ENCODE measurements at regions not wholly inside any gene's neighbourhood (a gene's known extent, or its start where the extent isn't known, plus 50 kb on each side); places are given as distances from the start of the nearest gene placed in this dataset.
"Not testable (repeated sequence)": the region's sequence is repeated elsewhere in the genome, so short reads cannot be mapped to it uniquely, and the experiment has no call there.

- Histone ChIP-seq H3K36me3 (ENCODE audit: control insufficient read depth in 2 of 3, insufficient read depth in 3 of 3, low read length in 3 of 3) (no peaks in the 10 kb centered on the region), H3K4me1 (ENCODE audit: control insufficient read depth in 2 of 2, insufficient read depth in 2 of 2, low read length in 2 of 2) (no peaks in the 10 kb centered on the region), H3K4me3 (ENCODE audit: low read length) (no peak overlapping the region), H3K27ac (ENCODE audit: low read depth, low read length) (no peak overlapping the region), H3K9me3 (ENCODE audit: control insufficient read depth in 2 of 3, low read length in 3 of 3) (no peaks in the 10 kb centered on the region), H3K27me3 (ENCODE audit: control insufficient read depth in 2 of 2, insufficient read depth in 2 of 2, low read length in 2 of 2) (no peaks in the 10 kb centered on the region)
- no peaks in the 10 kb centered on the region for H3K36me3 Mint-ChIP-seq
- peaks cover 2 to 74% (median 44%) of the 10 kb centered on the region in 5 donors for H3K27me3 Mint-ChIP-seq
- CTCF ChIA-PET: interaction anchor here (0.7 to 1.2 kb wide), 2 partner anchors 8 to 168 kb away, joined by 3 to 5 read pairs; no protein-coding TSS in a partner anchor
- POLR2A ChIA-PET: no interaction called here
- H3K27ac Mint-ChIP-seq: no peak overlapping the region
- peaks cover 0 to 4% (median 0%) of the 10 kb centered on the region in 11 donors for H3K9me3 Mint-ChIP-seq
- ATAC-seq (no peak), DNase-seq (no peak)
- H3K4me3 Mint-ChIP-seq: no peak overlapping the region
- intact Hi-C loops (cut with micrococcal nuclease): no loop called here
- H3K4me1 Mint-ChIP-seq: no peaks in the 10 kb centered on the region
Observed at GRCh38 chr5:5881294-5881693, 458.8 kb downstream of the ICE1 start.

- H3K27ac ChIP-seq (ENCODE audit: low read depth, low read length): no peak overlapping the region
- no peaks in the 10 kb centered on the region for H3K4me1 Mint-ChIP-seq
- no peaks in the 10 kb centered on the region for H3K4me1 ChIP-seq (ENCODE audit: control insufficient read depth in 2 of 2, insufficient read depth in 2 of 2, low read length in 2 of 2)
- H3K27me3 Mint-ChIP-seq: peaks cover 2 to 77% (median 46%) of the 10 kb centered on the region in 5 donors
- no peak overlapping the region for H3K4me3 ChIP-seq (ENCODE audit: low read length)
- no peak overlapping the region for H3K4me3 Mint-ChIP-seq
- DNase-seq (no peak), ATAC-seq (no peak)
- no peaks in the 10 kb centered on the region for H3K36me3 Mint-ChIP-seq
- H3K27ac Mint-ChIP-seq: no peak overlapping the region
- ChIA-PET POLR2A (no interaction called here), CTCF (interaction anchor here (1.2 kb wide), 1 partner anchor 9 kb away, joined by 5 read pairs; no protein-coding TSS in a partner anchor)
- peaks cover 0 to 4% (median 0%) of the 10 kb centered on the region in 11 donors for H3K9me3 Mint-ChIP-seq
- H3K27me3 ChIP-seq (ENCODE audit: control insufficient read depth in 2 of 2, insufficient read depth in 2 of 2, low read length in 2 of 2): no peaks in the 10 kb centered on the region
- intact Hi-C loops (cut with micrococcal nuclease): no loop called here
- H3K9me3 ChIP-seq (ENCODE audit: control insufficient read depth in 2 of 3, low read length in 3 of 3): no peaks in the 10 kb centered on the region
- no peaks in the 10 kb centered on the region for H3K36me3 ChIP-seq (ENCODE audit: control insufficient read depth in 2 of 3, insufficient read depth in 3 of 3, low read length in 3 of 3)
Observed at GRCh38 chr5:5880077-5880763, 457.7 kb downstream of the ICE1 start.

- Histone ChIP-seq H3K9me3 (ENCODE audit: control insufficient read depth in 2 of 3, low read length in 3 of 3) (no peaks in the 10 kb centered on the region), H3K27ac (ENCODE audit: low read depth, low read length) (no peak overlapping the region), H3K36me3 (ENCODE audit: control insufficient read depth in 2 of 3, insufficient read depth in 3 of 3, low read length in 3 of 3) (no peaks in the 10 kb centered on the region), H3K27me3 (ENCODE audit: control insufficient read depth in 2 of 2, insufficient read depth in 2 of 2, low read length in 2 of 2) (no peaks in the 10 kb centered on the region), H3K4me1 (ENCODE audit: control insufficient read depth in 2 of 2, insufficient read depth in 2 of 2, low read length in 2 of 2) (no peaks in the 10 kb centered on the region), H3K4me3 (ENCODE audit: low read length) (no peak overlapping the region)
- H3K4me1 Mint-ChIP-seq: no peaks in the 10 kb centered on the region
- H3K9me3 Mint-ChIP-seq: peaks cover 0 to 6% (median 0%) of the 10 kb centered on the region in 11 donors
- H3K27ac Mint-ChIP-seq: no peak overlapping the region
- DNase-seq: no peak
- peaks cover 0 to 11% (median 3%) of the 10 kb centered on the region in 5 donors for H3K27me3 Mint-ChIP-seq
- ATAC-seq: no peak
- H3K4me3 Mint-ChIP-seq: no peak overlapping the region
- intact Hi-C loops (cut with micrococcal nuclease): no loop called here
- H3K36me3 Mint-ChIP-seq: peaks cover 0 to 5% (median 0%) of the 10 kb centered on the region in 5 donors
- POLR2A ChIA-PET: no interaction called here
- CTCF ChIA-PET: no interaction called here
Observed at GRCh38 chr5:5857396-5857795, 434.9 kb downstream of the ICE1 start.

GRCh38 chr5:5854087-5854486 lies 431.6 kb downstream of the ICE1 start:
- intact Hi-C loops (cut with micrococcal nuclease): no loop called here
- H3K27me3 Mint-ChIP-seq: peaks cover 0 to 30% (median 12%) of the 10 kb centered on the region in 5 donors
- Histone ChIP-seq H3K27ac (ENCODE audit: low read depth, low read length) (no peak overlapping the region), H3K9me3 (ENCODE audit: control insufficient read depth in 2 of 3, low read length in 3 of 3) (no peaks in the 10 kb centered on the region), H3K36me3 (ENCODE audit: control insufficient read depth in 2 of 3, insufficient read depth in 3 of 3, low read length in 3 of 3) (no peaks in the 10 kb centered on the region), H3K4me1 (ENCODE audit: control insufficient read depth in 2 of 2, insufficient read depth in 2 of 2, low read length in 2 of 2) (no peaks in the 10 kb centered on the region), H3K27me3 (ENCODE audit: control insufficient read depth in 2 of 2, insufficient read depth in 2 of 2, low read length in 2 of 2) (no peaks in the 10 kb centered on the region), H3K4me3 (ENCODE audit: low read length) (no peak overlapping the region)
- peaks cover 0 to 3% (median 0%) of the 10 kb centered on the region in 5 donors for H3K36me3 Mint-ChIP-seq
- H3K9me3 Mint-ChIP-seq: peaks cover 0 to 6% (median 0%) of the 10 kb centered on the region in 11 donors
- H3K27ac Mint-ChIP-seq: no peak overlapping the region
- ChIA-PET POLR2A (no interaction called here), CTCF (no interaction called here)
- DNase-seq (no peak), ATAC-seq (no peak)
- no peaks in the 10 kb centered on the region for H3K4me1 Mint-ChIP-seq
- no peak overlapping the region for H3K4me3 Mint-ChIP-seq

- Histone ChIP-seq H3K27me3 (ENCODE audit: control insufficient read depth in 2 of 2, insufficient read depth in 2 of 2, low read length in 2 of 2) (no peaks in the 10 kb centered on the region), H3K4me1 (ENCODE audit: control insufficient read depth in 2 of 2, insufficient read depth in 2 of 2, low read length in 2 of 2) (no peaks in the 10 kb centered on the region), H3K27ac (ENCODE audit: low read depth, low read length) (no peak overlapping the region), H3K4me3 (ENCODE audit: low read length) (no peak overlapping the region), H3K36me3 (ENCODE audit: control insufficient read depth in 2 of 3, insufficient read depth in 3 of 3, low read length in 3 of 3) (no peaks in the 10 kb centered on the region), H3K9me3 (ENCODE audit: control insufficient read depth in 2 of 3, low read length in 3 of 3) (no peaks in the 10 kb centered on the region)
- POLR2A ChIA-PET: no interaction called here
- peaks cover 0 to 3% (median 0%) of the 10 kb centered on the region in 11 donors for H3K9me3 Mint-ChIP-seq
- no peaks in the 10 kb centered on the region for H3K4me1 Mint-ChIP-seq
- DNase-seq: no peak
- peaks cover 0 to 16% (median 0%) of the 10 kb centered on the region in 5 donors for H3K27me3 Mint-ChIP-seq
- ATAC-seq: no peak
- no peaks in the 10 kb centered on the region for H3K36me3 Mint-ChIP-seq
- intact Hi-C loops (cut with micrococcal nuclease): no loop called here
- no peak overlapping the region for H3K27ac Mint-ChIP-seq
- CTCF ChIA-PET: no interaction called here
- H3K4me3 Mint-ChIP-seq: no peak overlapping the region
Observed at GRCh38 chr5:5838493-5838892, 416.0 kb downstream of the ICE1 start.

GRCh38 chr5:5831622-5832021 lies 409.1 kb downstream of the ICE1 start:
- H3K27ac ChIP-seq (ENCODE audit: low read depth, low read length); CTCF ChIA-PET; POLR2A ChIA-PET; DNase-seq; H3K9me3 Mint-ChIP-seq; H3K9me3 ChIP-seq (ENCODE audit: control insufficient read depth in 2 of 3, low read length in 3 of 3); H3K4me1 ChIP-seq (ENCODE audit: control insufficient read depth in 2 of 2, insufficient read depth in 2 of 2, low read length in 2 of 2); ATAC-seq; H3K27ac Mint-ChIP-seq; H3K36me3 Mint-ChIP-seq; intact Hi-C loops (cut with micrococcal nuclease); H3K4me3 ChIP-seq (ENCODE audit: low read length); H3K36me3 ChIP-seq (ENCODE audit: control insufficient read depth in 2 of 3, insufficient read depth in 3 of 3, low read length in 3 of 3); H3K4me1 Mint-ChIP-seq; H3K27me3 ChIP-seq (ENCODE audit: control insufficient read depth in 2 of 2, insufficient read depth in 2 of 2, low read length in 2 of 2); H3K4me3 Mint-ChIP-seq: not testable (repeated sequence)
- H3K27me3 Mint-ChIP-seq: peaks cover 5 to 27% (median 11%) of the 10 kb centered on the region in 5 donors

GRCh38 chr5:5828619-5829018 lies 406.1 kb downstream of the ICE1 start:
- H3K9me3 Mint-ChIP-seq: peaks cover 0 to 3% (median 0%) of the 10 kb centered on the region in 11 donors
- no peaks in the 10 kb centered on the region for H3K9me3 ChIP-seq (ENCODE audit: control insufficient read depth in 2 of 3, low read length in 3 of 3)
- H3K27me3 Mint-ChIP-seq: peaks cover 5 to 27% (median 16%) of the 10 kb centered on the region in 5 donors
- H3K27me3 ChIP-seq (ENCODE audit: control insufficient read depth in 2 of 2, insufficient read depth in 2 of 2, low read length in 2 of 2): no peaks in the 10 kb centered on the region
- POLR2A ChIA-PET: no interaction called here
- ATAC-seq (no peak), DNase-seq (no peak)
- CTCF ChIA-PET: no interaction called here
- H3K4me3 Mint-ChIP-seq: no peak overlapping the region
- H3K36me3 ChIP-seq (ENCODE audit: control insufficient read depth in 2 of 3, insufficient read depth in 3 of 3, low read length in 3 of 3): no peaks in the 10 kb centered on the region
- intact Hi-C loops (cut with micrococcal nuclease): no loop called here
- H3K4me1 ChIP-seq (ENCODE audit: control insufficient read depth in 2 of 2, insufficient read depth in 2 of 2, low read length in 2 of 2): no peaks in the 10 kb centered on the region
- H3K27ac Mint-ChIP-seq: no peak overlapping the region
- H3K4me3 ChIP-seq (ENCODE audit: low read length): no peak overlapping the region
- H3K4me1 Mint-ChIP-seq: no peaks in the 10 kb centered on the region
- no peak overlapping the region for H3K27ac ChIP-seq (ENCODE audit: low read depth, low read length)
- no peaks in the 10 kb centered on the region for H3K36me3 Mint-ChIP-seq

Data from naive thymus-derived CD4-positive, alpha-beta T cell (primary cell).